DMS153 (cell line): ENCODE measurements at regions not wholly inside any gene's neighbourhood (a gene's known extent, or its start where the extent isn't known, plus 50 kb on each side); places are given as distances from the start of the nearest gene placed in this dataset.
"Not testable (repeated sequence)": the region's sequence is repeated elsewhere in the genome, so short reads cannot be mapped to it uniquely, and the experiment has no call there.

Source experiments
- DNase-seq: peaks from one replicate; lab custom pipeline; 2025; lab: John Stamatoyannopoulos, UW

DNA sequence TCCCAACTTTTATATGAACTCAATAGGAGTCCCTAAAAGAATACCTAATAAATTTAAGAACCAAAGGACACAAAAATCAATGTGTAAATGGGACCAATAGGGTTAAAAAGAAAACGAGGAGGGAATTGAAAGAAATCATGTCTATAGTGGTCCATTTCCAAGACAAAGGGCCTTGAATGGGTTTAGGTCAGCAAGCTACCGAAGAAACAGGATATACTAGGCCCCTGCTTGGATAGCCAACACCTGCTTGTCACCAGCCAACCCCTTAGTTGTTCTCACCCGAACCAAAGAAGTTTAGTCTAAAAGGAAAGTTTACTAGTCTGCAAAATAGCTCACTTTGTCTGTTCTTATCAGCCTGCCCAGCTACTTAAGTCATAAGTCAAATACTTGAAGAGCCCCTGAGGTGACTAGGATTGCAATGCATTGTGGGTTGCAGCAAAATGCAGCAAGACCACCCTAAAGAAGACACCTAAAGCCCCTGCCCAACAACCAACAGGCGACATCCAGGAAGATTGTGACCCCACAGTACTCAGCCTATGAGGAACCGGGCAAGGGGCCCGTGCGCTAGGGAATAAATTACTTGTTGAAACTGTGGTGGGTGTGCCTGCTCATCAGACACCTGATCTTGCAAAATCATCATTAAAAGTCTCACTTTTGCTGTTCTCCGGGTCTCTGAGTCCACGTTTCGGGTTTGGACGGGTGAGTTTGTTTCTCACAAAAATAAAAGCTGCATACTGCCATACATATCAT, 183.9 kb upstream of the PPP1R26 start:
- no peak for DNase-seq

DNA sequence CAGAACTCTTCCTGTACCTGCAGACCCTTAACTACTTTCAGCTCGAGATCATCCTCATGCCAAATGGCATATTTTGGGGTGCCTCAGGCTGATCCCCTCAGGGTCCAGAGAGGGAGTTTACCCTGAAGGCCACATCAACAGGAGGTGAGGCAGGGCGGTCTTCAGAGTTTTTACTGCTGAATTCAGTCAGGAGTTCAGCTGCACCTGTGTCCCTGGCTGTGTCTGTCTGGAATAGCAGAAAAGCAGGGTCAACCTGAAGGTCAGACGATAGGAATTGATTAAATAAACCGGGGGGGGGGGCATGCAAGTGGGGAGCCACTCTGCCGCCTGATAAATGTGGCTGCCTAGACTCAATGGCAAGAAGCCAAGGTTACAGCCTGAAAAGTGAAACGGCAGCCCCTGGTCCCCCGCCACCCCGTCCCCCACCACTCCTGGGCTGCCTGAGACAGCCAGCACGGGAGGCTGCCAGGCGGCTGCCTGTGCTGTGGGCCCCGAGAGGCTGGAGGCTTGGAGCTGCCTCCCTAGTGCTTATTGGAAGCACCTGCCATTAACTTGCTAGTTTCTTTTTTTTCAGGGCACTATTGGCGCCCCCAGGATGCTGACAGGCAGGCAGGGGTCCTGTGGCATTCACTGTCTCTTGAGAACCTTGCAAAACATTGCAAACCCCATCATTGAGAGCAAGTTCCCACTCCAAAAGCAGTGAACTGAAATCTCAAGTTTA, 182.7 kb upstream of the PPP1R26 start:
- DNase-seq = no peak

DNA sequence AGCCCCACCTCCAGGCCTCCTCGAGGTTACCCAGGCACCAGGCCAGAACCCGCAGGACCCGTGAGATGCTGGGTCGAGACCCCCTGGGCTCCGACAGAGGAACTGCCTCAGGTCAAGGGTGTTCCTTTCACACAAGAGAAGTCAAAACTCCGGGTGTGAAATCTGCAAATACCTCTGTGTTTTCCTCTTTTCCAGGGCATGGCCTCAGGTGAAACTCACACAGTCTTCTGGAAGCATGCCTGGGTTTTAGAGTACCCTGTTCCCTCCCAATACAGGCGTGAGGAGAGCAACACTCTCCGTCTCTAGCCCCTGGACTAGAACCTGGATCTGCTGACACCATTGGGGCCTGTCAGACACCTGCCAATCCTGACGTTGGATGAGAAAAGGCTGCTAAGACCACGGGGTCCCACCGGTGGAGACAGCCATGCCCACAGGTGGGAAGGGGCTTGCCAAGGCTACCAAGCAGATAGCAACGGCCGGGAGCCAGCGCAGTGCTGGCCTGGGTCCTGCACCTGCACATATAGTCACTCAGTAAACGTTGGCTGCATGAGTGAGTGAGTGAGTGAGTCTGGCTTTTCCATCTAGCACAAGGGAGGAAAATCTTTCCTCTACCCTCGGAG, 182.0 kb upstream of the PPP1R26 start:
- no peak for DNase-seq

DNA sequence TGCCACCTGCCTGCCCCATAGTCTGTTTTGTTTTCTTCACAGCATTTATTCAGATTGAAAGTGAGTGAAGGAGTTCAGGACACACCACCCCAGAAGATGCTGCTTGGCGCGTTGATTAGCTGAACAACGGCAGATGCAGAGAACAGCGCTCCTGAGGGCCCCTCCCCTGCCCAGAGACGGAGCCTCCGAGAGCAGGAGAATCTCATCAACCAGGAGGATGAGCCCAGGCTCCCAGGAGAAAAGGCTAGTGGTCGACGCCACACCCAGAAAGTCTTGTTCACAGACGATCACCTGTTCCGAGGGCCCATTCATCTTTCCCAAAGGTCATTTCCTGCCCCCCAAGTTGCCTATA, 180.4 kb upstream of the PPP1R26 start:
- no peak for DNase-seq

DNA sequence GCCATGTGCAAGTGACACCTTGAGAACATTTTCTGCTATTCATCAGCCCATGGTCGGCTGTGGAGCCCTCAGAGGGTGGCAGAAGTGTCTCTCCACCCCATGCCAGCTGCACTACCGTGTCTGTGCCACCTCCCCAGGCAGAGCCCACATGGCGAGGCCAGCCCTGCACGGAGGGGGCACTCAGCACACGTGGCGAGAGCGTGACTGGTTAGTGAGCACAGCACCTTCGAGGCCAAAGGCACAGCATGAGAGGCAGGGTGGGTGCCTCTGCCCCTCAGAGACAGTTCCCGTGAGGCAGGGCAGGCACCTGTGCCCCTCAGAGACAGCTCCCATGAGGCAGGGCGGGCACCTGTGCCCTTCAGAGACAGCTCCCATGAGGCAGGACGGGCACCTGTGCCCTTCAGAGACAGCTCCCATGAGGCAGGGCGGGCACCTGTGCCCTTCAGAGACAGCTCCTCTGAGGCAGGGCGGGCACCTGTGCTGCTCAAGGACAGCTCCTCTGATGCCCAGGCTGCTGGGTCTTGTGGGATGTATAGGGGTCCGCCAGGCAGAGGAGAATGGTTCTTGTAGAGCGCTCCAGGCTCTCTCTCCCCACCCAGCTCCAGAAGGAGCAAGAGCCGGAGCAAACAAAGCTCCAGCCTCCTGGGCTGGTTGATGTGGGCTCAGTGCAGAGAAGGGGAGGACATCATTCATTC, 179.8 kb upstream of the PPP1R26 start:
- DNase-seq = no peak

DNA sequence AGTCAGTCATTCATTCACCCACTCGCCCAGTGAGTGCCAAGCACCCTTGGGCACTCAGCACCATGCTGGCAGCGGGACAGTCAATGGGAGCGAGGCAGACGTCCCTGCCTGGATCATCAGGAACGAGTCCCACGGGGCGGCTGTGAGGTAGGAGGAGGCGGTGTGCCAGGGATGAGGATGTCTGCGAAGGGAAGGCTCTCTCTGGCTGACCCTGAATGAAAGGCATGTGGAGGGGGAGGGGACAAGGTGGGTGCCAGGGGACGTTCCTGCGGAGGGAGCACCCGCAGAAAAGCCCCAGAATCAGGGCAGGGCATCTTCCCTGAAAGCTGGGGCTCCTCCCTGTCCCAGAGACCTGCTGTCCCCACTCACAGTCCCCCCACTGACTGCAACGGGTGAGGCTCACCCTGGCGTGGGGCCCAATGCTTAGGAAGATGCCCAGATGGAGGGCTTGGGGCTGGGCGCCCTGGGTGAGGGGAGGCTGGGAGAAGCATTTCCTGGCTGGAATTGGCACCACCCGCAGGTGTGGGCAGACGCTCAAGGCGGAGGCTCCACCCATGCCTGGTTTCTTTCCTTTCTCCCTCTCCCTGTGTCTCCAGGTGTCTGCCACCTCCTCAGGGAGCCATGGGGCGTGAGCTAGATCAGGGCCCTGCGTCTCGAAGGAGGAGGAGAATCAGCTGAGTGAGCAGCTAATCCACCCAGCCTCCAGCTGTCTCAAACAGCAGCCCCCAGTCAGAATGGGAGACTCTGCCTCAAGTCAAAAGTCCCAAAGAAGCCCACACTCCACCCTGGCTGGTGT, 179.0 kb upstream of the PPP1R26 start:
- DNase-seq = no peak

DNA sequence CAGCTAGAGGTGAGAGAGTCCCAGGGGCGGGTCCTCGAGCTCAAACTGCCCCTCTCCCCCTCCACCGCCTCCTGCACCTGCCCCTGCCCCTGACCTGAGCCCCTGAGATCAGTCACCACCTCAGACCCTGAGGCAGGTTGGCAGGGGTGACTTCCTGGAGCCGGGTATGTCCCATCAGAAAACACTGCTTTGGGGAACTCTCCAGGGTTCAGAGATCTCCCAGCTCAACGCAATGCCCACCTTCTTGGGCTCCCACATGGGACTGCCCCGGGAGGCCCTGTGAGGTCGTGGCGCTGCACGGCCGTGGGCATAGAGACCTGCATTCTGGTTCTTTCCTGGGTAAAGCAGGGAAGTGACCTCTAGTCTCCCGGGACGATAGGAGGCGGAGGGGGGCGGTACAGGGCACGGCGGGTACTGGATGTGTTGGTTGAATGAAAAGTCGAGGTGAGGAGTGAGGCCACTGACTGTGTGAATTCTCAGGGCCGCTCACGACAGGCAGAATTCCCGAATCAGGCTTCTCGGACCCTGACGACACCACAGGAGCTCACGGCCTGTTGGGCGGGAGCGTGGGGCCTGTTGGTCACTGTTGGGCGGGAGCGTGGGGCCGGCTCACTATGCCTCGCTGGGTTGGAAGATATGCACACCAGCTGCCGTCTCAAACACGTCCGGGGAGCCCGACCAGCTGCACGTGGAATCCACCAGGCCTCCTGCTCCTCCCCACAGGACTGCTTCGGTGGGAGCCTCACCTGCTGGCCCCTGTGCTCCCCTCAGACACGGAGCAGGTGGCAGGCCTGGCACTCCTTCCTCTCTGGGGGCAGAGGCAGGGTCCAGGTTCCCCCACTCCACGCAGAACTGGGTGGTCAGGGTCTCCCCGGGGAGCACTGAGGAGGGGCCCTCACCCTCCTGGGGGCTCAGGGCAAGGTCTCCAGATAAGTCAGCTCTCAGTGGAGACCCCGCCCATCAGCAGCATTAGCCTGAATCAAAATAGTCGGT, 178.0 kb upstream of the PPP1R26 start:
- no peak for DNase-seq

DNA sequence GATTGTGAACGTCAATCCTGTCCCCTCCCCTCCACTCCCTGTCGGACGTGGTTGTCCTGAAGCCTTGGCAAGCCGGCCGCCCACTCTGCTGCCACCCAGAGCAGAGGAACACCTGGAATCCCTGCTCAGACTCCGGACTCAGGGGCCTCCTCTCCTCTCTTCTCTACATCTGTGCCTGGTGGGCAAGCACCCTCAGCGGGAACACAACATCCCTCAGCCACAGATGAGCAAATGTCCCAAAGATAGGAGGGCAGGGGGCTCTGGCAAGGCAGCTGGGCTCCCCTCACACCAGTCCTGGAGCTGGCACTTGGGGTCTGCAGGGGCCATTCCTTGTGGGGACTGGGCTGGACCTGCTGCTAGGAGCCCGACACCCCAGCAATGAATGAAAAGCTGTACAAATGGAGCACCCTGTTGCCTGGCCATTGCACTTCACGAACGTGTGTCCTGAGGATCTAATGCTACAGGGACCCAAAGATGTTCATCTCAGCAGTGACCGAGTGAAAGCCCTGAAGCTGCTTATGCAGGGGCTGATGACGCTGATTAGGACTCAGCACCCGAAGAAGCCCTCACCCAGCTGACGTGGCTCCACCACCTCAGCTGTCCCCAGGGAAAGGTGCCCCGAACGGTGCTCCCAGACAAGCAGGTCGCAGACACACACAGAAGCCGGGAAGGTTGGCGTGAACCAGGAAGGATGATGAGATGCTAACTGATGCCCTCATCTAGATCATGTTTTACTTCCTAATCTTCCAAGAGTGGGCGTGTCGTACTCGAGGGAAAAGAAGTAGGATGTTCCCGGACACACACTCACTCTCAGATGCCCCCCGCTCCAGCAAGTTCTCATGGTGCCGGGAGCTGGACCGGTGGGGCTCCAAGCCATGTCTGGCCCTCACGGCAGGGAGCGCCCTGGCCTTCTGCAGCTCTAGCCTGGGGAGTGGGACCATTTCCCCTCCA, 177.0 kb upstream of the PPP1R26 start:
- DNase-seq = no peak

DNA sequence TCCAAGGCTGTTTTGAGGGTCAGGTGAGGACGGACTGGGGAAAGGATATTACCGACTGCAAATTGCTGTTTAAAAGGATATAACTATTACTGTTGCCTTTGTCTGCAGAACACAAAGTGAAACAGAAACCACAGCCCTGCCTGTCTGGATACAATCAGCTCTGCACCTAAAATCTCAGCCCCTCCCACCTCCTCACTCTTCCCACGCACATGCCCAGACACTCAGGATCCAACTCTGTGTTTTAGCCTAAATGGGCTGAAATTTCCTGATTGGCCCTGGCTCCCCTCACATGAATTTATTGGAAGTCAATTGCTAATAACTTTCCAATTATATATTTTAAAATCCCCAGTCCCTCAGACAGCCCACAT, 176.3 kb upstream of the PPP1R26 start:
- no peak for DNase-seq

DNA sequence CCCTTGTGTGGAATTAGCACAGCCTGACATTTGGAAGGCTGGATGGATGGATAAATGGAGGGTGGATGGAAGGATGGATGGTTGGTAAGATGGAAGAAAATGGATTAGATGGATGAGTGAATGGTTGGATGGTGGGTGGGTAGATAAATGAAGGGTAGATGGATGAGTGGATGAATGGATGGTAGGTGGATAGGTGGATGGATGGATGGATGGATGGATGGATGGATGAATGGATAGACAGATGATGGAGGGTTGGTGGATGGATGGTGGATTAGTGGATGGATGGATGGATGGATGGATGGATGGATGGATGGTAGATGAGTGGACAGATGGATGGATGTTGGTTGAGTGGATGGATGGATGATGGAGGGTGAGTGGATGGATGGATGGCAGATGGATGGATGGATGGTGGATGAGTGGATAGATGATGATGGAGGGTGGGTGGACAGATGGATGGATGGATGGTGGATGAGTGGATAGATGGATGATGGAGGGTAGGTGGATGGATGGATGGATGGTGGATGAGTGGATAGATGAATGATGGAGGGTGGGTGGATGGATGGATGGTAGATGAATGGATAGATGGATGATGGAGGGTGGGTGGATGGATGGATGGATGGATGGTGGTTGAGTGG, 175.6 kb upstream of the PPP1R26 start:
- no peak for DNase-seq

DNA sequence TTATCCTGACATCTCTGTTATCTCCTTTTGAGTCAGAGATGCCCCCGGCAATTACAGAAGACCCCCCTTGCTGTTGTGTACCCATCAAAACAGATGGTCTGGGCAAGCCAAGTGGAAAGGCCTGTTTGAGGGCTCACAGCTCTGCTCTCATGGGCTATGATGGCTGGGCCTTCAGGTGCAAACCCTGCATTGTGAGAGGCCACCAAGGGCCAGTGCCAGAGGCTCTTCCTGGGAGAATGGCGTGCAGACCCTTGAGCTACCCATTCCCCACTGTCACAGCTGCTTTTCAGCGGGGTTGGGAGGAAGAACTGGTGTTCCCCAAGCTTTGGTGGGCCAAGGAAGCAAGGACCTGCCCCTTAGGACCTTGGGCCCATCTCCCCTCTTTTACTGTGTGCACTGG, 174.7 kb upstream of the PPP1R26 start:
- DNase-seq = no peak

DNA sequence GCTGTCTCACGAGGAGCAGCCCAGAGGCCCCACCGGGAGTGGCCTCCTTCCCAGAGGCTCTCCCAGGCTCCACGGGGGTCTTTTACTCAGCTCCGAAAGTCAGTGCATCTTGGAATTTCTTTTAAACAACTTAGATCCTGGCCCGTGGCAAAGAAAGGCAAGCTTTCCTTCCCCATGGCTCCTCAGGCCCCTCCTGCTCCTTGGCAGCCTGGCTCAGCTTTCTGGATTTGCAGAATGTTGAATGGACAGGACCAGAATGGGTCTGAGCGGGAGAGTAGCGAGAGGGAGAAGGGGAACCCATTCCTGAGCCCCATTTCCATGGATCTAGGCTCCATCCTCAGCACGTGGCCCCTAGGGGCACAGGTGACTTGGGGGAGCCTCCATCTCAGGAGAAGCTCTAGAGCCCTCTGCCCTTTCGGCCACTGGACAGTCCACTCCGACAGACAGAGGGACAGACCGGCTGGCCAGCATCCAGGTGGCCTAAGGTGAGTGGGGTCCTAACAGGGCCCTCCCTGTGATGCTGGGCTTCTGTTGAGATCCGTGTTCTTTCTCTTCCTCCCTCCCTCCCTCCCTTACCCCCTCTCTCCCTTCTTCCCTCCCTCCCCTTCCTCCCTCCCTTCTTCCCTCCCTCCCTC, 173.9 kb upstream of the PPP1R26 start:
- no peak for DNase-seq

DNA sequence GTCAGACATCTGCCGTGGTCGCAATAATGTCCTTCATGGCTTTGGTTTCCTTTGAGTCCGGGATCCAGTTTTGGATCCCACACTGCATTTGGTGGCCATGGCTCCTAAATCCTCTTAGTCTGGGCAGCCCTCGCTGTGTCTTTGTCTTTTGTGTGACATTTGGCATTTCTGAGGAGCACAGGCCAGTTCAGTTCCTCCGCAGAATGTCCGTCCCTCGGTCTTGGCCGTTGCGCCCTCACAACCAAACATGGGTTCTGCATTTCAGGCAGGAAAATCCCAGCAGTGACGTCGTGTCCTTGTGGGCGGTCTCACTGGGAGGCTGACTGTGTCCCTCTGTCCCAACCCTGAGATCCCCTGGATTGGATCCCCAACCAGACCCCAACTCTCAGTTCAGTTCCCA, 172.9 kb upstream of the PPP1R26 start:
- DNase-seq = no peak

DNA sequence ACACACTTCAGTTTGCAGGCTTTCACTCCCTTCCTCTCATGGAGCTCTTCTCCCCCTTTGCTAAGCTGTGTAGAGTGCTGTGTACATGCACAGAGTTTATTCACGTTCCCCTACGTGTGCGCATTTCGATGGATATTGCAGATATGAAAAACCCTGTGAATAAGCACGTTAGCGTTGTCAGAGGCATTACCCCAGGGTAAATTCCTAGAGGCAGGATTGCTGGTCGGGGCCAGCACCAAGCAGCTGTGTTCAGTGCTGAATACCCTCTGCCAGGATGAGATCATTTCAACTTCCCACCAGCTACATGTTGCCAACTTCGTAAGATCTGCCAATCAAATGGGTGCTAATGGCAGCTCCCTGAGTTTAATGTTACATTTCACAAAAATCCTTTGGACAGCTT, 172.3 kb upstream of the PPP1R26 start:
- no peak for DNase-seq

DNA sequence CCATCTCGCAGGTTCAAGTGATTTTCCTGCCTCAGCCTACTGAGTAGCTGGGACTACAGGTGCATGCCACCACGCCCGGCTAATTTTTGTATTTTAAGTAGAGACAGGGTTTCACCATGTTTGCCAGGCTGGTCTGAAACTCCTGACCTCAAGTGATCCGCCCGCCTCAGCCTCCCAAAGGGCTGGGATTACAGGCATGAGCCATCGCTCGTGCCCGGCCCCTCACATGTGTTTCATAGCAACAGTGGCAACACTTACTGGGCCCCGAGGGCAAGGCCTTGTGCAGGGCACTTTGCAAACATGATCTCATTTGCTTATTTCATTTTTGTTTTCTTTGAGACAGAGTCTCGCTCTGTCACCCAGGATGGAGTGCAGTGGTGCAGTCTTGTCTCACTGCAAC, 171.7 kb upstream of the PPP1R26 start:
- not testable (repeated sequence) for DNase-seq

DNA sequence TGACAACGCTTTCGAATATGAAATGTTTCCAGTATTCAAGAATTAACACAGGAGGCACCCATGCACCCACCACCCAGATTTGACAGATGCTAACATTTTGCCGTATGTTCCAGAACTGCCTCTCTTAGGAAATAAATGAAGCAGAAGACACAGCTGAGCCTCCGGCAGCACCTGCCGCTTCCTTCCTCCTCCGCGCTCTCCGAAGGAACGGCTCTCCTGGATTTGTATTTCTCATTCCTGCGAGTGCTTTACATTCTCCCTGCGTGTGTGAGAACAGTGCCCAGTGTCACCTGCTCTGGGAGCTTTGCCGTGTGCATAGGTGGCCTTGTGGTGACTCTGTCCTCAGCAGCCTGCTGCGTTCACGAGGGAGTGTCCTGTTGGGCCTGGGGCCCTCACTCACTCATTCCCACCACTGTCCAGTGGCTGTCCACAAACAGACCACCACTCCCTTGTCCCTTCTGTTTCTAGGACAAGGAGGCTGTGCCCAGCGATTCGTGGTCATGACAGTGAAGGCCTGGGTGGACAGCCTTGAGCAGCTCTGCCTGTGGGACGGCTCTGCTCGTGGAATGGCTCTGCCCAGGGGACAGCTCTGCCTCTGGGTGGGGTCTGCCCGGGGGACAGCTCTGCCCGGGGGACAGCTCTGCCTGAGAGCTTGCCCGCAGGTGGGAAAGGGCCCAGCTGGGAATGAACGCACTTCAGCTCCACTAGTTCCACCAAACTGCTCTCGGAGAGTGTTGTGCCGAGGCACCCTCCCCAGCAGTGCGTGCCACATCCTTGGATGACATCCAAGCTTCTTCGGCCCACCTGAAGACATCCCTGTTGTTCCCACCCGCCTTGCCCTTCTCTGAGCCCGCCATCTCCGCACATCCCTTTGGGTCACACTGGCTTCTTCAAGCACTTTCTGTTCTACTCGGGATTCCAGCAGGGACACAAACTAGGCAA, 170.5 kb upstream of the PPP1R26 start:
- no peak for DNase-seq

DNA sequence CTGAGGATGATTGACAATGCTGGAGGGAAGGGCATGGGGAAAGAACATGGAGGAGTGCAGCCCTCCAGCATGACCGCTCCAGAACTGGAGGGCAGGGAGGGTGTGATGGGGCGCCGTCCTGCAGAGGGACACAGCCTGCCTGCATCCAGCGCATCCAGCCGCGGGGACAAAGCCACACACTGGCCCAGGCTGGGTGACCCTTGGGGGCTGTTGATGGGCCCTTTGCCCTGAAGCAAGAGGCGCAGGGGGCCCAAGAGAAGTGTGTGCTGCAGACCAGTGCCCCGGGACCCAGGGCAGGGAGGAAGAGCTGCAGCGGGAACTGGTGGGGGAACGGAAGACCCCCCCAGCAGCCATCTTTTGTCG, 169.8 kb upstream of the PPP1R26 start:
- no peak for DNase-seq

DNA sequence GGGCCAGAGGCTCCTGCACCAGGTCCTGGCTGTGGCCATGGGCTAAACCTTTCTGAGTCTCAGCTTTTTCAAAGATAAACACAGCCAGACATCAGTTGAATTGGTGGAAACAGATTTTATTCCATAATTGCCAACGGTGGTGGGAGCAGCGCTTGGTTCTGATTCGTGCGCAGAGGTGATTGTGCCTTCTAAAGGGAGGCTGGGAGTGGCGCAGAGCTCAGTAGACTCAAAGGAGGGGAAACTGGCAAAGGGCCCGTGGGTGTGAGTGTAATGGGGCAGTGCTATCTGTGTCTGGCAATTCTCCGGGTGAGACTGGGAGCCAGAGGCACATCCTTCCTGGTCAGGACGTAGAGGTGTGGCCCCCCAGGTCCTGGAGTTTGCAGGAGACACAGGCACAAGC, 169.4 kb upstream of the PPP1R26 start:
- DNase-seq = no peak
